ENCODE measurements at regions not wholly inside any gene's neighbourhood (a gene's known extent, or its start where the extent isn't known, plus 50 kb on each side); places are given as distances from the start of the nearest gene placed in this dataset.
"Not testable (repeated sequence)": the region's sequence is repeated elsewhere in the genome, so short reads cannot be mapped to it uniquely, and the experiment has no call there.

GRCh38 chr10:90041585-90041984 is 340.2 kb downstream of the KIF20B start:
- no peak for DNase-seq

GRCh38 chr10:90042075-90042474 is 340.7 kb downstream of the KIF20B start:
- no peak for DNase-seq

- DNase-seq = no peak
Measured at GRCh38 chr10:90047243-90047729, 345.9 kb downstream of the KIF20B start.

GRCh38 chr10:90051053-90051452 is 349.7 kb downstream of the KIF20B start:
- DNase-seq = no peak

GRCh38 chr10:90051474-90051873 is 350.1 kb downstream of the KIF20B start:
- DNase-seq = no peak

- no peak for DNase-seq
Measured at GRCh38 chr10:90062786-90063185, 361.4 kb downstream of the KIF20B start.

- DNase-seq = no peak
Measured at GRCh38 chr10:90064295-90064694, 362.9 kb downstream of the KIF20B start.

GRCh38 chr10:90066435-90066834 is 365.0 kb downstream of the KIF20B start:
- no peak for DNase-seq

GRCh38 chr10:90075995-90076394 is 374.6 kb downstream of the KIF20B start:
- DNase-seq = no peak

- DNase-seq = no peak
Measured at GRCh38 chr10:90079819-90080218, 378.4 kb downstream of the KIF20B start.

GRCh38 chr10:90086606-90087190 is 385.3 kb downstream of the KIF20B start:
- DNase-seq = not testable (repeated sequence)

GRCh38 chr10:90087197-90088023 is 386.0 kb downstream of the KIF20B start:
- no peak for DNase-seq

GRCh38 chr10:90088024-90088317 is 386.6 kb downstream of the KIF20B start:
- DNase-seq = no peak

- DNase-seq = no peak
Measured at GRCh38 chr10:90089719-90090118, 388.3 kb downstream of the KIF20B start.

GRCh38 chr10:90096196-90096595 is 394.8 kb downstream of the KIF20B start:
- no peak for DNase-seq

- DNase-seq = not testable (repeated sequence)
Measured at GRCh38 chr10:90107581-90107980, 406.2 kb downstream of the KIF20B start.

GRCh38 chr10:90111671-90112070 is 410.3 kb downstream of the KIF20B start:
- no peak for DNase-seq

GRCh38 chr10:90112681-90113080 is 411.3 kb downstream of the KIF20B start:
- no peak for DNase-seq

GRCh38 chr10:90118567-90118966 is 417.2 kb downstream of the KIF20B start:
- not testable (repeated sequence) for DNase-seq

- DNase-seq = not testable (repeated sequence)
Measured at GRCh38 chr10:90119631-90120280, 418.4 kb downstream of the KIF20B start.

GRCh38 chr10:90125456-90126255 is 424.3 kb downstream of the KIF20B start:
- no peak for DNase-seq

- DNase-seq = no peak
Measured at GRCh38 chr10:90126256-90126595, 424.8 kb downstream of the KIF20B start.

Measured in CD4-positive, alpha-beta T cell treated with Interferon alpha-2 for 1 hour (primary cell).